ENCODE measurements at regions not wholly inside any gene's neighbourhood (a gene's known extent, or its start where the extent isn't known, plus 50 kb on each side); places are given as distances from the start of the nearest gene placed in this dataset.

- Histone ChIP-seq H3K27ac (ENCODE audit: low read length) (no peak overlapping the region), H3K27me3 (replicated peaks; ENCODE audit: insufficient read depth, low read length) (no peaks in the 10 kb centered on the region), H3K79me2 (ENCODE audit: low read length) (no peaks in the 10 kb centered on the region), H3K4me3 (ENCODE audit: low read length) (no peak overlapping the region), H3K9ac (ENCODE audit: low read length) (no peak overlapping the region), H3K36me3 (replicated peaks; ENCODE audit: insufficient read depth, low read length) (no peaks in the 10 kb centered on the region), H3K4me2 (ENCODE audit: low read depth, low read length) (no peak overlapping the region), H3F3A (ENCODE audit: insufficient read depth, low read length) (no peaks in the 10 kb centered on the region), H4K20me1 (ENCODE audit: insufficient read depth, low read length) (no peaks in the 10 kb centered on the region), H3K9me3 (replicated peaks; ENCODE audit: insufficient read depth, low read length) (no peaks in the 10 kb centered on the region), H3K4me1 (ENCODE audit: low read length) (no peaks in the 10 kb centered on the region), H2AFZ (ENCODE audit: low read length) (no peak overlapping the region), H3K9me2 (replicated peaks; ENCODE audit: insufficient read depth, low read length) (no peaks in the 10 kb centered on the region)
- DNase-seq, result no peak
- no peak for TF ChIP-seq EZH2 (optimal IDR thresholded peaks at IDR 0.05; ENCODE audit: low read depth, low read length)
- TF ChIP-seq EZH2phosphoT487 (IDR thresholded peaks at IDR 0.05; ENCODE audit: low read length), result no peak
- no peak for TF ChIP-seq CTCF (IDR thresholded peaks at IDR 0.05; ENCODE audit: low read length)
Measured at GRCh38 chr5:101278011-101278687, 375.1 kb upstream of the ST8SIA4 start.

GRCh38 chr5:101271945-101272344 is 368.9 kb upstream of the ST8SIA4 start:
- no peaks in the 10 kb centered on the region for H4K20me1 ChIP-seq (ENCODE audit: insufficient read depth, low read length)
- H3K4me2 ChIP-seq (ENCODE audit: low read depth, low read length), result no peak overlapping the region
- H3K36me3 ChIP-seq (replicated peaks; ENCODE audit: insufficient read depth, low read length), result no peaks in the 10 kb centered on the region
- no peaks in the 10 kb centered on the region for H3K9me2 ChIP-seq (replicated peaks; ENCODE audit: insufficient read depth, low read length)
- DNase-seq, result no peak
- H3K79me2 ChIP-seq (ENCODE audit: low read length), result no peaks in the 10 kb centered on the region
- no peaks in the 10 kb centered on the region for H3F3A ChIP-seq (ENCODE audit: insufficient read depth, low read length)
- no peak overlapping the region for H3K9ac ChIP-seq (ENCODE audit: low read length)
- H3K4me3 ChIP-seq (ENCODE audit: low read length), result no peak overlapping the region
- TF ChIP-seq EZH2 (optimal IDR thresholded peaks at IDR 0.05; ENCODE audit: low read depth, low read length), result no peak
- TF ChIP-seq CTCF (IDR thresholded peaks at IDR 0.05; ENCODE audit: low read length), result no peak
- TF ChIP-seq EZH2phosphoT487 (IDR thresholded peaks at IDR 0.05; ENCODE audit: low read length), result no peak
- no peaks in the 10 kb centered on the region; the same call in 1 of the 2 replicates for H3K9me3 ChIP-seq (replicated peaks; ENCODE audit: insufficient read depth, low read length)
- no peak overlapping the region for H2AFZ ChIP-seq (ENCODE audit: low read length)
- H3K27ac ChIP-seq (ENCODE audit: low read length), result no peak overlapping the region
- H3K4me1 ChIP-seq (ENCODE audit: low read length), result no peaks in the 10 kb centered on the region
- H3K27me3 ChIP-seq (replicated peaks; ENCODE audit: insufficient read depth, low read length), result no peaks in the 10 kb centered on the region

- Histone ChIP-seq H3K27ac (ENCODE audit: low read length) (no peak overlapping the region), H3K27me3 (replicated peaks; ENCODE audit: insufficient read depth, low read length) (no peaks in the 10 kb centered on the region), H3K79me2 (ENCODE audit: low read length) (no peaks in the 10 kb centered on the region), H3K9me3 (replicated peaks; ENCODE audit: insufficient read depth, low read length) (no peaks in the 10 kb centered on the region; the same call in 1 of the 2 replicates), H3K9me2 (replicated peaks; ENCODE audit: insufficient read depth, low read length) (no peaks in the 10 kb centered on the region), H3K4me1 (ENCODE audit: low read length) (no peaks in the 10 kb centered on the region), H4K20me1 (ENCODE audit: insufficient read depth, low read length) (no peaks in the 10 kb centered on the region), H2AFZ (ENCODE audit: low read length) (no peak overlapping the region), H3K9ac (ENCODE audit: low read length) (no peak overlapping the region), H3F3A (ENCODE audit: insufficient read depth, low read length) (no peaks in the 10 kb centered on the region), H3K36me3 (replicated peaks; ENCODE audit: insufficient read depth, low read length) (no peaks in the 10 kb centered on the region), H3K4me3 (ENCODE audit: low read length) (no peak overlapping the region), H3K4me2 (ENCODE audit: low read depth, low read length) (no peak overlapping the region)
- TF ChIP-seq CTCF (IDR thresholded peaks at IDR 0.05; ENCODE audit: low read length), result no peak
- no peak for TF ChIP-seq EZH2 (optimal IDR thresholded peaks at IDR 0.05; ENCODE audit: low read depth, low read length)
- no peak for TF ChIP-seq EZH2phosphoT487 (IDR thresholded peaks at IDR 0.05; ENCODE audit: low read length)
- no peak for DNase-seq
Measured at GRCh38 chr5:101271416-101271815, 368.3 kb upstream of the ST8SIA4 start.
